HG03097 (cell line): ENCODE measurements at regions not wholly inside any gene's neighbourhood (a gene's known extent, or its start where the extent isn't known, plus 50 kb on each side); places are given as distances from the start of the nearest gene placed in this dataset.

ENCODE experiments used
- ATAC-seq: cut with Tn5 transposase; IDR thresholded peaks from one replicate; pipeline ENCODE4 v1.9.1; 2021; ENCODE audit not compliant: unreplicated experiment, low FRiP score

DNA sequence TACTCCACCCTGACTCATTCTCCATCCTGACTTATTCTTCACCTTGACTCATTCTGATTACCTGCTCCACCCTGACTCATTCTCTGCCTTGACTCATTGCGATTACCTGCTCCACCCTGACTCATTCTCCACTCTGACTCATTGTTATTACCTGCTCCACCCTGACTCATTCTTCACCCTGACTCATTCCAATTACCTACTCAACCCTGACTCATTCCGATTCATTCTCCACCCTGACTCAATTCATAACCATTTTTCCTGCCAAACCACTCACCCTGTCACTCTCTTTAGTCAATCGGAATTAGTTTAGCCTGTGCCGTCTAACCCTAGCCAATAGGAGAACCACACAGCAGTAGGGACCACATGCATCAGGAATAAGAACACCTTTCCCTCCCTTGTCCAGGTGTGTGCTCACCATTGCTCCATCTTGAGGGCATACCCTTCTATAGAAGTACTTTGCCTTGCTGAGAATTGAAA is 1227.4 kb upstream of the PCDH20 start:
- ATAC-seq = no peak

DNA sequence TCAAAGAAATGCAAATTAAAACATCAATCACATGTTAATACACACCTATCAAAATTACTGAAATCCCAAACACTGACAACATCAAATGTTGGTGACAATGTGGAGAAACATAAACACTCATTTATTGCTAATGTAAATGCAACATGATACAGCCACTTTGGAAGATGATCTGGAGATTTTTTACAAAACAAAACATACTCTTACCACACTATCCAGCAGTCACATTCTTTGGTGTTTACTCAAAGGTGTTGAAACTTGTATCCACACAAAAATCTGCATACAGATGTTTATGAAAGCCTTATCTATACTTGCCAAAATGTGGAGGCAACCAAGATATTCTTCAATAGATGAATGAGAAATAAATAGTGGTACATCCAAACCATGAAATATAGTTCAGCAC is 1219.5 kb upstream of the PCDH20 start:
- no peak for ATAC-seq

DNA sequence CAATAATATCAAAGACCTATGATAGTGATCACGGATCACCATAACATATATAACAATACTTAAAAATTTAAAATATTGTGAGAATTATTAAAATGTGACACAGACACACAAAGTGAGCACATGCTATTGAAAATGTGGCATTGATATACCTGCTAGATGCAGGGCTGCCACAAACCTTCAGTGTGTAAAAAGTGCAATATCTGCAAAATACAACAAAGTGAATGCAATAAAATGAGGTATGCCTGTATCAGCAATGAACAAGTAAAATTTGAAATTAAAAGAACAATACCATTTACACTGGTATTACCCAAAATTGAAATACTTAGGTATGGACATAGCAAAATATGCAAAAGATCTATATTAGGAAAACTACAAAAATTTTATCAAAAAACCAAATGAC is 1217.8 kb upstream of the PCDH20 start:
- no peak for ATAC-seq

DNA sequence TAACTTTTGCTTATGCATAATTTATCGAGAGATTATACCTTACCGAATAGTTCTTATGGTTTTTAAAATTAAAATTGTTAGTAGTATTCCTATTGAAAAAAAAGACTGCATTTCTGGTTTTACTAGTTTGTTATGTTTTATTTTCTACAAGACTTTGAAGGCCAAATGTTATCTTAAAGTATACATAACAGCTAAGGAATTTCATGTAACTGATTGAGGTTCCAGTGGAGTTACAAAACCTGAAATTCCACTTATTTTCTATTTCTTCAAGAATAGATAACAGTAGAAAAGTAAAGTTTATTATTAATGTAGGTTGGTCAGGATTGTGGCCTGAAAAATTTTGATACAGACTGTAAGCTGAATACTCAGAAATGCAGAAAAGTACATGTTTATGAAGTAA is 1216.0 kb upstream of the PCDH20 start:
- ATAC-seq = no peak

DNA sequence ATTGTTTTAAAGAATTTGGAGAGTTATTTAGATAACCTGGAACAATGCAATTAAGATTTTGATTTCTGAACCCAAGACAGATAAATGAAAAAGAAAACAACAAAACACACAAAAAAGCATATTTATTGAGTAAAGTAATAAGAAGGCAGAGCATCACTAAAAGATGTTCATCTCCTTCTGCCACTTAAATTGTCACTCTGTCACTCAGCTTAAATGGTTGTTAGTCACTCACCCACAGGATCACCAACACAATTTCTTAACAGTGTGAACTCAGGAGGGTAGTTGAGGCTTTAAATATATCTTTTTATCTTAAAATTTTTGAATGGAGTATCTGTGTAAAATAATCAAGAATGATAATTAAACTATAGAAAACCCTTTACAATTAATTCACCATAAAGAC is 1215.5 kb upstream of the PCDH20 start:
- no peak for ATAC-seq

DNA sequence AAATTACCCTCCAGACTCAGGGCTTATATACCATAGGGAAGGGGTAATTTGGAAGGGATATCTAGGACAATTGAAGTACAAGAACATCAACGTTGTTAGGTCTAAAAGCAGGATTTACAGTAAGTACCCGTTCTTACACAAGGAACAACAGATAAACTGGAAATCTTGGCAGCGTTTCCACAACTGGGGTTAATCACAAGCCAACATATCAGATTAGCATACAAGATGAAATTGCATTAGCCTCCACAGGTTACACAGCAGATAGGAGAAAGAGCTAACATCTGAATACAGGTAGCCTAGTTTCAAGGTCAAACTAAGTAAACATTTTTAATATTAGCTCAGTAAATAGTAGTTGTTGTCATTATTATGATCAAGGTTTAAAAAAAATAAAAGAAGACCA is 1214.0 kb upstream of the PCDH20 start:
- ATAC-seq = no peak

DNA sequence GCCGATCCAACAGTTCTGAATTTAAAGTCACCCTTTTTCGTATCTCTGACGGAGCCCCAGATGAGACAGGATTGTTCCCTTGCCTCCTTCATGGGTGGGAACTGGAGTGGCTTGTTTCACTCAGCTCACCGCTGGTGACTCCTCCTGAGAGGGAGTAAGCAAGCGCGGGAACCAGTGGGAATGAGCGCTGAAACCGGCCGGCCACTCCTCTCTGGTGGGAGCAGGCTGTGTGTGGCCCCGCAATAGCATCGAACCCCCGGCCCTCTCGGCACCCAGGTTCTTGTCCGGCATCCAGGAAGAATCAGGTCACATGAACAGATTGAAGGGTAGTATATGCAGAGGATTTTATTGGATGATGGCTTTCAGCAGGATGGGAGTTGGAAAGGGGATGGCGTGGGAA is 1211.6 kb upstream of the PCDH20 start:
- no peak for ATAC-seq

DNA sequence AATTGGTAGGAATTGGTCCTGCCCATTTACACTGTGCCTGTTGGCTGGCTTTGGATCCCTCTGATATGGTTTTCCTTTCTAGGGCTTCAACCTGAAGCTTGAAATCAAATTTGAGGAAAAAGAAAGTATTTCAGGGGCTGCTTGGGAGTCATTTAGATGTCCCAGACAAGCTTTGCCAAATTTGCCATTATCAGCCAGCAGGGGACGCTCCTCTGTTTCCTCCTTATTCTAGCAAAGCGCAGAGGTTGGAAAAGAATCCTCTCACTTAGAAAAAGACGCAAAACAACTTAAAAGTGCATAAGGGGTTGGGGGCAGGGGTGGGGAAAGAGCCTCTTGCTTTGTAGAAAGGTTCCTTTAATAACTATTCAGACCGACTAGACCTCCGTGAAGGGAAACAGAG is 1211.1 kb upstream of the PCDH20 start:
- ATAC-seq = no peak

DNA sequence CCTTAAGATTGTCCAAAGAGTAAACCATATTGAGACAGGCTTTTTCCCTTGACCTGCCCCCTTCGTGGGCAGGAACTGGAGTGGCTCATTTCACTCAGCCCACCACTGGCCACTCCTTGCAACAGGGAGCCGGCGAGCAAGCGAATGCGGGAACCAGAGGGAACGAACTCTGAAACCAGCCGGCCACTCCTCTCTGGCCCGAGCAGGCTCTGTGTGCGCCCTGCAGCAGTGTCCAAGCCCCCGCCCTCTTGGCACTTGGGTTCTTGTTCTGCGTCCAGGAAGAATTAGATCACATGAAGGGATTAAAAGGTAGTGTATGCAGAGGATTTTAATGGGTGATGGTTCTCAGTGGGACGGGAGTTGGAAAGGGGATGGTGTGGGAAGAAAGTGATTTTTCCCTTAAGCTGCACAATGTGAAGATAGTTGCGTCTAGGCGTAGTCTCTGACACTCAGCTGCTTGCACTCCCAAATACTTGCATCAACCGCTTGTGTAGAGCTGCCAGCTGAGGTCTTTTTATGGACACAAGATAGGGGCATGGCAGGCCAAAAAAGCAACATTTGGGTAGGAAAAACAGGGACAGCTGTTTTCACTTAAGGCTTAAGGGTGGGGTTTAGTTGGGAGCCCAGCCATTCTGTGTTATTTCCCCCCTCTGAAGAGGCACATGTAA is 1209.7 kb upstream of the PCDH20 start:
- ATAC-seq = no peak

DNA sequence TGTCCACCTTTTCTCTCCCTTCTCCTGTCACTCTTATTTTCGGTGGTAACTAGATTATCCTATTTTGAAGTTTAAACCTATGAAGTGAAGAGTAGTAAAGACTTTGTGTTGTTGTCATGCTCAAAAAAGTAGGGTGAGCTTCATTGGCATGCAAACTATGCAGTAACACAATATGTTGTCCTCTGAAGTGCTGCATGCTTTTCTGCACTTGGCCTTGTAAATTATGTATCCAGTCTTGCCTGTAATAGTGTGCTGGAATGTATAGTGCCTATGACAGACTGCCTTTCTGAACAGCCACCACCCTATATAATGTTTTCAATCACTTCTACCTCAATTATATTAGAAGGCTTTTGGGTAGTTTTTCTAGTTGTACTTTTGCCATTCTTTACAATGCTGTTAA is 1198.2 kb upstream of the PCDH20 start:
- ATAC-seq = no peak

DNA sequence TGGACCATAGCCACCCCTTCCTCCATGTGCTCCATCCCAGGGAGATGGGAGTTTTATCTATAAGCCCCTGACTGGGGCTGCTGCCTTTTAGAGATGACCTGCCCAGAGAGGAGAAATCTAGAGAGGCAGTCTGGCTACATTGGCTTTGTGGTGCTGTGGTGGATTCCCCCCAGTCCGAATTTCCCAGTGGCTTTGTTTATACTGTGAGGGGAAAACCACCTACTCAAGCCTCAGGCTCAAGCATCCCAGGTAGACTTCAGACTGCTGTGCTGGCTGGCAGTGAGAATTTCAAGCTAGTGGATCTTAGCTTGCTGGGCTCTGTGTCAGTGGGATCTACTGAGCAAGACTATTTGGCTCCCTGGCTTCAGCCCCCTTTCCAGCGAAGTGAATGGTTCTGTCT is 1195.7 kb upstream of the PCDH20 start:
- no peak for ATAC-seq

DNA sequence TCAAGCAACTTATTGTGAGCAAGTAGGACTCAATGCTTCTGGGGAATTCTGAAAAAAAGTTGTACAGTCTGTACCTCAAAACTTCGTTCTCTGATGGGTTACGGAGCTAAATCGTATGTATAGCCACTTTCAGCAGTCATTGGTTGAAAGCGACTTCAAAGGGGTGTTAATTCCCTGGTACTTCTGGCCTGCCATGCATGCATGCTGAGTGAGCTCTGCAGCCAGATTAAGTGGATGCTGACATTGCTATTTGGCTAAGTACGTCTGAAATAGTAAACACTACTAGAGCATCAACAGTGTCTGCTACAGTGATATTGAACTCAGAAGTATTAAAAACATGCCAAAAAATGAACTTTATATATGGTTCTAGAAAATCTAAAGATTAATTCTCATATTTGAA is 1183.1 kb upstream of the PCDH20 start:
- ATAC-seq = no peak

DNA sequence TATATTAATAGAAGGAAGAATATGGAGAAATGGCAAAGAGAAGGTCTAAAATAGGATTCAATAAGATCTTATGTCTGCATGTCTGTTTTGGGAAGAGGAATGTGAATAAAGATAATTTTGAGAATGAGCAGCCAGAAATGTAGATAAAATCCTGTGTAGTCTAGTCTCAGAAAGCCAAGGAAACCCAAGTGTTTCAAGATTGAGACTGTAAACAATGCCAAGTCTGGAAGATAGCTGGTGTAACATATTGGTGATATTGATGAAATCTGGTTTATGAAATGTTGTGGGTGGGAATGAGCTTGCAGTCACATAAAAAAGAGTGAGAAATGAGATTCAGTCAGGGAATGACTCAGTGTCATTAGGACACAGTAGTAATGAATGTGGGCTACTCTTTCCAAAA is 1180.3 kb upstream of the PCDH20 start:
- no peak for ATAC-seq

DNA sequence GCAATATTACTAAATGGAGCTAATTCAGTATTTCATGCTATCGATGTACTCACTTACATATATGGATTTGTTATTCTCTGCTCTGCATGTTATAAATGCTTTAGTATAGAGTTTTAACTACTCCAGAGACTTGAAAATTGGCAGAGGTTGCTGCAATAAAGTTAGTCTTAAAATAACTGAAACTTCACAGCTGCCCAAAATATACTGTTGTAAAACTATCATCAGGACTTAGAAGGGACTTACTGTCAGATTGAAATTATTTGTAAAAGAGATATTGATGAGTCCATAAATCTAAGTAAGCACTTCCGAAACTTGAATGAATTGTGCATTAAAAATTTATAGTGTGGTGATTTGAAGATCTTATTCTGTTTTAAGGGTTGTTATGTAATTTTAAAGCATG is 1178.2 kb upstream of the PCDH20 start:
- ATAC-seq = no peak

DNA sequence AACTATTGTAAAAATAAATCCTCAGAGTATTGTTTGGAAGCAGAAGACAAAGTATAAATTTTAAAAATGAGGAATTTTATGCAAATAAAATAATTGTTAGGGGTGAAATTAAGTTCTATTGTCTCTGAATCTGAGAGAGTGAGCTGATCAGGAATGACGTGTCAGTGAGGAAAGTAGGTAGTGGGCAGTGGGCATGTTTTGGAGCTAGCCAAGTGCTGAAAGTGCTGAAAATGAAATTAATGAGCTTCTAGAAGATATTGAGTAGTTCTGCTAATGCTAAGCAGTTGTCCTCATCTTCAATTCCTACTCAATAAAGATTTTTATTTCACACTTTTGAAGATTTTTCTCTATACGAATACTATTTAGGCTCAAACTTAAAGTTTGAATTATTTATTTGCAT is 1167.8 kb upstream of the PCDH20 start:
- ATAC-seq = no peak

DNA sequence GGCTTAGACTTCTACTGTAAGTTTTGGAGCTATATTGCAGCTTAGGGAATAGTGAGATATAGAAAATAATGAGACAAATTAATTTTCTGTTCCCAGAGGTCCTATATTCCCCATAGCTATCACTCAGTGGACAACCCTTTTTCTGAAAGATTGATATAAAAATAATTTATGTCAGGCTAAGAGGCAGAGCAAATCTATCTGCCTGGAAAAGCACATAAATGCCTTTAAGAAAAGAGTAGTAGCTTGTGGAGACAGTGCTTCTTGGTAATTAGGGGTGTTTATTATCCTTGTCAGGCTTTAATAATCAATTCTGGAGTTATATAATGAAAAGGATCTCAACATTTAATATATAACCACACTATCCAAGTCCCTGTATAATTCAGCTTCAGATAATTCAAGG is 1162.8 kb upstream of the PCDH20 start:
- ATAC-seq = no peak

DNA sequence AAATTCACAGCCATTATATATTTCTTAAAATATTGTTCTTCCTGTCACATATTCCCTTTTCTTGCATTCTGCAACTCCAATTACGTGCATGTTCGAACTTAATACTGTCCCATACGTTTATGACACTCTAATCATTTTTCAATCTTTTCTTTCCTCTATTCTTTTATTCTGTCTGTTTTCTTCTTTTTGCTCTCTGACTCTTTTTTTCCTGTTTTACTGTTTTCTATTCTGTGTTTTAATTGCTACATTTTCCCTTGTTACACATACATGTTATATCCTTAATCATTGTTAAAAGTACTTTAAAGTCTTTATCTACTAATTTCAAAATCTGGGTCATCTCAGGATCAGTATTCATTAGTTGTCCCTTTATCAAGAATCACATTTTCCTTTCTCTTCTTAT is 1149.1 kb upstream of the PCDH20 start:
- no peak for ATAC-seq

DNA sequence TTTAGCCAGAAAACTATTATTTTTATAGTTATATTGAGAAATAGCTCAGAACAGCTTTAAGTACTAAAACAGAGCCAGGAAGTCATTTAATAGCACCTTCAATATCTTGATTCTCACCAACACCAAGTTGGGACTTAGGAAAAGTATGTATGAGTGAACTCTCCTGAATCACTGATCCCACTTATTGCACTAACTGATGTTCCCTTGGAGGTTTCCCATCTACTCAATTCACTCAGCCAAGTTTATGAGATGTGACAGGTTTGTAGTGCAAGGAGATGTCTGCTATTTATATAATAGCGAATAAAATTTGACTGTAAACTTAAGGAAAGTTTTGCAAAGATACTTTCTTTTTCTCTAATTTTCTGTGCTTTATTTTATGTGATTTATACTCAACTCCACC is 1147.6 kb upstream of the PCDH20 start:
- ATAC-seq = no peak

DNA sequence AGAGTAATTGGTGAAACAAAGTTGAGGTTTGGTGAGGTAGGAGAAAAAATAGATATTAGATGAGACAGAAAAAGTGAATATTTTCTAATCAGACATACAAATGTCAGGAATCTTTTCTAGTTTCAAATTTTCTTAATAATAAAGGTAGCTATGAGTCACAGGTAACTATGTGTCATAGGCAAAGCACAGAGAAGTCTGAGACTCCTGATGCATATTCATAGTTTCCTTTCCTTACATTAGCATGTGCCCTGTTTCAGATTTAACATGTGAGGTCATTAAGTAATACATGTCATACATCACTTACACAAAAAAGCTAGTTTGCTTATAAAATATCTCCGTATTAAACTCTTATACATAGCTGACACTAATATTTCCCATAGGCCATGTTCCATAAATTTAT is 1141.3 kb upstream of the PCDH20 start:
- no peak for ATAC-seq

DNA sequence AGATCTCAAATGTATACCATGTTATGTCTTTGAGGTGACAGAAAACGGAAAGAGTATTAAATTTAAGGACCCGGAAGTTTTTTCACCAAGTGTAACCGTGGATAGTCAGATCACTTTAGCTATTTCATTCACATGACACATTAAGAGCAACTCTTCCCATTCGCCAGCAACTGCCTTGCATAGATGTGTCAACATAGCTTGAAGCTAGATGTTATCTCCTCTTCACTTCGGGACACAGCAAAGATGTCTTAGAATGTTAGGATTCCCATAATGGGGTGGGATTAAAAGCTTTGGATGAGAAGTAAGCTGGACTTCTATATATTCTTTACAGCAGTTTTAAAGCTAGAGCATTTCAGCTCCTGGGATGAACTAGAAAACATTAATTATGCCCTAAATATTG is 1135.9 kb upstream of the PCDH20 start:
- no peak for ATAC-seq

DNA sequence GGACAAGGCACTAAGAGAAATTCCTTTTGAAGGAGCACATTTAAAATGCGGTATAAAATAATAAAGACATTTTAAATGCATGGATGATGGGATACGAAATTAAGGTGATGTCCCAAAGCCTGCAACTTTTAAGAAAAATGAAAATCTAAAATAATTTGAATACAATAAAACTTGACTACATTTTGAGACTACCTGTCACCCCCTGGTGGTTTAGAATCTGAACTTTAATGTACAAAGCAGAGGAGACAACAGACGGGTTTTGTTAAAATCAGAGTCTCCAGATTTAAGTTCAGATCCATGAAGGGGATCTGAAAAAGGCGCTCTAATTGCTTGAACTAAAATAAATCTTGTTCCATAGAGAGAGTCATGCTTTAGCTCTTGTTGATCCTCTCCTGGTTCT is 1129.3 kb upstream of the PCDH20 start:
- ATAC-seq = no peak

DNA sequence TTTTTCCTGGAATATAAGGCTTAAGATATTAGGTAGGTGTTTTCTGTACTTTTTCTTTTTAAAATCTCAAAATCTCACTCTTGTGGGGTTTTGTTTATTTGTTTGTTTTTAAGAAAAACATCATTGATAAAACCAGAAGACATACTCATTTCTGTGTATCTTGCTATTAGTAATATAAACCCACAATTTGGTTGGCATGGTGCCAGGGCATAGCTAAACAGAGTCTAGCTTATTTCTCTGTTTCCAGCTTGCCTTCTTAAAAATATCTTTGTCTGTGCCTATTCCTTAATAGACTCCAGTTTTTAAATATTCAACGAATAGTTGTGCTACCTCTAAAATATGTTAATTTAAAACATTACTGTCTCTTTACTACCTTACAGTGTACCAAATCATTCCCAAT is 1121.9 kb upstream of the PCDH20 start:
- ATAC-seq = no peak

DNA sequence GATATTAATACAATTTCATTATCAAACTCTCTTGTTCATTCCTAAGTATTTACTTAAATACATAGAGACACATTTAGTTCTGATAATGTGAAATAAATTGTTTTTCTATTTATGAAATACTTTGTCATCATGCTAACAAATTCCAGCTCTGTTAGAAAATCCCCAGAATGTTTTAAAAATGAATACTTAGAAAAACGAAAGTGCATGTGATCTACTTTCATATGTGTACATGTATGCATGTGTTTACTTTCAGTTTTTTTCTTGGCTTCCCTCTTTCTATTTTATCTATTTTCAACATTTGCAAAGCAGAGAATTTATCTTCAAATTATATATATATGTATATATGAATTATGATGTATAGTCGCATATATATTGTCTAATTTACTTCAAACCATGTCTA is 1110.0 kb upstream of the PCDH20 start:
- no peak for ATAC-seq
